ENCODE measurements at regions not wholly inside any gene's neighbourhood (a gene's known extent, or its start where the extent isn't known, plus 50 kb on each side); places are given as distances from the start of the nearest gene placed in this dataset.

DNA sequence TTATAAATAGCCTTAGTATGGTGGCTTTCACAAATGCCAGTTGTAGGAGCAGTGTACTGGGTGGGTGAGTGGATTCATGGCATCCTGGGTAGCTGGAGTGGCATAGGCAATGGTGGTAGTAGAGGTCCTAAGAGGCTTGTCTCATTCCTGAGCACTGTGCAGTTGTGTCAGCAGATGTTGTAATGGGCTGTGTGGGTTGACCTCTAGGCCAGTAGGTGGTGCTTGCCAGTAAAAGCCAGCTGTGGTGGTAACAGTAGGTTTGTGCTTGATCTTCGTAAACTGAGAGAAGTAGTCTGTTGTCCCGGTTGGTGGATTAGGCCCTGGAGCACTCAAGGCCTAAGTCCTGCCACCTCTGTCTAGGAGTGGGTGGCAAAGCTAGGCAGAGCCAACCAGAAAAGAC, 149.7 kb upstream of the SUCLG2 start:
- Histone ChIP-seq H3K9me3 (no peaks in the 10 kb centered on the region), H3K27me3 (no peaks in the 10 kb centered on the region), H3K36me3 (no peaks in the 10 kb centered on the region), H3K4me3 (no peak overlapping the region)
- no peak for DNase-seq

DNA sequence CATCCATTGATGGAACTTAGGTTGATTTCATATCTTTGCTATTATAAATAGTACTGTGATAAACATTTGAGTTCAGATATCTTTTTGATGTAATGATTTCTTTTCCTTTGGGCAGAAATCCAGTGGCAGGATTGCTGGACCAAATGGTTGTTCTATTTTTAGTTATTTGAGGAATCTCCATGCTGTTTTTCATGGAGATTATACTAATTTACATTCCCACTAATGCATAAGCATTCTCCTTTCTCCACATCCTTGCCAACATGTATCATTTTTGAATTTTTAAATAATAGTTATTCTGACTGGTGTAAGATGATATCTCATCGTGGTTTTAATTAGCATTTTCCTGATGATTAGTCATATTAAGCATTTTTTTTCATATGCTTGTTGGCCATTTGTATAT, 144.0 kb upstream of the SUCLG2 start:
- Histone ChIP-seq H3K4me3 (no peak overlapping the region), H3K9me3 (no peaks in the 10 kb centered on the region), H3K27me3 (no peaks in the 10 kb centered on the region), H3K36me3 (no peaks in the 10 kb centered on the region)
- DNase-seq, result no peak

DNA sequence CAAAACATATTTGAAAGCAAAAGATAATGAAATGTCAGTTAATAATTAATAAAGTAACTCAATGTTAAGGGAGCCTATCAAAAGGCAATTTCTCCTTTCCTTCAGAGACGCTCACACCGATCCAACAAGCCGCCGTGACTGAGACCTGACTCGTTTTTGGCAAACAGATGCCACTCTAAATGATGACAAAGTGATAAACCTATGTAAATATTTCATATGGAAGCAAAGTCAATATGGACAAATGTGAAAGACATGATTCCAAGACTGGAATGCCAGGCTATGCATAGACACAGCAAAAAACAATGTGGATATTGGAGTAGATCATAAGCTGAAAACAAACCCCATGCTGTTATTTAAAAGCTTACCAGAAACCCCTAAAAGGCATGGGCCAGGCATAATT, 137.2 kb upstream of the SUCLG2 start:
- no peaks in the 10 kb centered on the region for H3K9me3 ChIP-seq
- no peak for DNase-seq
- no peaks in the 10 kb centered on the region for H3K27me3 ChIP-seq
- no peaks in the 10 kb centered on the region for H3K36me3 ChIP-seq
- no peak overlapping the region for H3K4me3 ChIP-seq

DNA sequence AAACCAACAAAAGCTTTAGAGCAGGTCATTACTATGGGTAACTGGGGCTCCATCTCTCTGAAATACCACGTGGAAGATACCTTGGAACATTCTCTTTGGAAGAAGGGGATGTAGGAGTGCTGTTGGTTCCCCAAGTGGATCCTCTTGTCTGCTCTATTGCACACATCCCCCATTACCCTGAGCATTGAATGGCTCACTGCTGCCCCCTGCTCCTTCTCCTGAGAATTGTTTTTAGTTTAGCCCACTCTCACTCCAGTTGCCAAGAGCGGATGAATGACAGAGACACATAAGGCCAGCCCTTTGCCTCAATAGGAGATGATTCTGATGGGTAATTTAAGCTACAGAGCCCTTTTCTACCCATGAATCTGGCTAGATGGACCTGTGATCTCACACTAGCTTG, 135.6 kb upstream of the SUCLG2 start:
- peak; percentile 11 for DNase-seq
- no peaks in the 10 kb centered on the region for H3K27me3 ChIP-seq
- no peaks in the 10 kb centered on the region for H3K36me3 ChIP-seq
- H3K4me3 ChIP-seq, result no peak overlapping the region
- no peaks in the 10 kb centered on the region for H3K9me3 ChIP-seq

DNA sequence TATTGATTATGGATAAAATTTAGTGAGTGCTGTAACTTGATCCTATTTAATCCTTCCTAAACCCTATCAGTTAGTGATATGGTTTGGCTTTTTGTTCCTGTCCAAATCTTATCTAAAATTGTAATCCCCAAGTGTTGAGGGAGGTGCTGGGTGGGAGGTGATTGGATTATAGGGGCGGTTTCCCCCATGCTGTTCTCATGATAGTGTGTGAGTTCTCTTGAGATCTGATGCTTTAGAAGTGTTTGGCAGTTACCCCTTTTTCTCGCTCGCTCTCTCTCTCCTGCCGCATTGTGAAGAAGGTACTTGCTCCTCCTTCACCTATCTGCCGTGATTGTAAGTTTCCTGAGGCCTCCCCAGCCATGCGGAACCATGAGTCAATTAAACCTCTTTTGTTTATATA, 134.0 kb upstream of the SUCLG2 start:
- no peaks in the 10 kb centered on the region for H3K27me3 ChIP-seq
- no peak overlapping the region for H3K4me3 ChIP-seq
- DNase-seq, result no peak
- no peaks in the 10 kb centered on the region for H3K36me3 ChIP-seq
- H3K9me3 ChIP-seq, result no peaks in the 10 kb centered on the region

DNA sequence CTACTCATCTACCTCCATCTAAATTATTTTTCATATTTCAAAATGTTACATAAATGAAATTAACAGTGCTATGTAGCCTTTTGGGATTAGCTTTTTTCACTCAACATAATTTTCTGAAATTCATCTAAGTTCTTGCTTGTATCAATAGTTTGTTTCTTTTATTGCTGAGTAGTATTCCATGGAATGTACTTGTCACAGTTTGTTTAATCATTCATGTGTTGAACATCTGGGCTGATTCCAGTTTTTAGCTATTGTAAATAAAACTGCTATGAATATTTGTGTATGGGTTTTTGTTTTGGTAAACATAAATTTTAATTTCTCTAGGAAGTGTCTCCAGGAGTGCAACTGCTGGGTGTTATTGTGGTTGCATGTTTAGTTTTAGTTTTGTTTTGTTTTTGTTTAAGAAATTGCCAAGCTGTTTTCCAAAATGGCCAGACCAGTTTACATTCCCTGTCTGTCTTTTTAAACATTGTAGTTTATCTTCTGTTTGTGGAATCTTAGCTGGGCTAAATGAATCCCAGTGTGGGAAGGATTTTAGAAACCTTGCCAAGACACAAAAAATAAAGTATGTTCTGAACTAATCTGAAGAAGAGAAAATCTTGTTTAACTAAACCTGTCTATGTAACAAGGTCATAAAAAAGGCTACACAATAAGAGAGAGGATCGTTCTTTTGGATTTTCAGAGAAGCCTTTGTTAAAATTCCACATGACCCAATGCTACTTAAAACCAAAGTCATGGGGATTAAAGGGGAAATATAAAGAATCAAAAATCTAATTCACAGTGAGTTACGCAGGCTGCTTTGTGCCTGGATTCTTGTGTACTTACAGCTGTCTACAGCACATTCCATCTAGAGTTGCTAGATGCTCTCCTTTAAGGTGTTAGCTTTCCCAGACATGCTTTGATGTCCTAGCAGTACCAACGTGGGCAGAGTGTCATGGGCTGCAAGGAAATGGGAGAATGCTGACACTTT, 129.2 kb upstream of the SUCLG2 start:
- Histone ChIP-seq H3K27me3 (no peaks in the 10 kb centered on the region), H3K9me3 (no peaks in the 10 kb centered on the region), H3K36me3 (no peaks in the 10 kb centered on the region), H3K4me3 (no peak overlapping the region)
- DNase-seq, result no peak

DNA sequence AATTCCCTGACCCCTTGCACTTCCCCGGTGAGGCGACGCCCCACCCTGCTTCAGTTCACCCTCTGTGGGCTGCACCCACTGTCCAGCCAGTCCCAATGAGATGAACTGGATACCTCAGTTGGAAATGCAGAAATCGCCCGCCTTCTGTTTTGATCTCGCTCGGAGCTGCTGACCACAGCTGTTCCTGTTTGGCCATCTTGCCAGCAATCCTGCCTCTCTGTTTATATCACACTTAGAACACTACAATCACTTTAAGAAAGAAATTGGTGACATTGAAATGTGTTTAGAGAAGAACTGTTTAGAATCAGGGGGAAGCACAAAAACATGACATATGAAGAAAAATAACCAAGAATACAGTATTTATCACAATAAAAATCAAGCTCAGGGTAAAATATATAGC, 127.5 kb upstream of the SUCLG2 start:
- Histone ChIP-seq H3K9me3 (no peaks in the 10 kb centered on the region), H3K36me3 (no peaks in the 10 kb centered on the region), H3K27me3 (no peaks in the 10 kb centered on the region), H3K4me3 (no peak overlapping the region)
- no peak for DNase-seq

DNA sequence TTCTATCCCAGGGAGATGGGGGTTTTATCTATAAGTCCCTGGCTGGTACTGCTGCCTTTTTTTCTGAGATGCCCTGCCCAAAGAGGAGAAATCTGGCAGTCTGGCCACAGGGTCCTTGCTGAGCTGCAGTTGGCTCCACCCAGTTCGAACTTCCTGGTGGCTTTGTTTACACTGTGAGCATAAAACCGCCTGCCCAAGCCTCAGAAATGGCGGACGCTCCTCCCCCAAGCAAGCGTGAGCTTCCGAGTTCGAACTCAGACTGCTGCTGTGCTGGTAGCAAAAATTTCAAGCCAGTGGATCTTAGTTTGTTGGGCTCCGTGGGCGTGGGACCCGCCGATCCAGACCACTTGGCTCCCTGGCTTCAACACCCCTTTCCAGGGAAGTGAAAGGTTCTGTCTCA, 126.8 kb upstream of the SUCLG2 start:
- Histone ChIP-seq H3K36me3 (no peaks in the 10 kb centered on the region), H3K4me3 (no peak overlapping the region), H3K9me3 (no peaks in the 10 kb centered on the region), H3K27me3 (no peaks in the 10 kb centered on the region)
- no peak for DNase-seq

DNA sequence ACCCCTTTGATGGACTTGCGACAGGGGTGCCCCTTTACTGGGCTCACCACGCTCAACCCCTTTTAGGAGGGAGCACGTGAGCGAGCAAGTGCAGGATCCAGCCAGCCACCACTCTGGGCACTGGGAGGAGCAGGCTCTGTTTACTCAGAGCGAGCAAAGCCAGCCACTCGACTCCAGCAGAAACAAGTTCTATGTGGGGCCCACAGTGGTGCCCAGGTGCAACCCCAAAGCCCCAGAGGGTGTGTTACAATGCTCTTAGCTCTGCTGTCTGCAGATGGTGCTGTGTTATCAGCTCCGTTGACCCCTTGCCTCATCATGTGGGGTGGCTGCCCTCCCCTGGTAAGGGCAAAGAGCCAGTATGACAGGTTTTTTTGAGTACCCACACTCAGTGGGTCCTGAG, 120.3 kb upstream of the SUCLG2 start:
- Histone ChIP-seq H3K27me3 (no peaks in the 10 kb centered on the region), H3K36me3 (no peaks in the 10 kb centered on the region), H3K4me3 (no peak overlapping the region), H3K9me3 (no peaks in the 10 kb centered on the region)
- no peak for DNase-seq

DNA sequence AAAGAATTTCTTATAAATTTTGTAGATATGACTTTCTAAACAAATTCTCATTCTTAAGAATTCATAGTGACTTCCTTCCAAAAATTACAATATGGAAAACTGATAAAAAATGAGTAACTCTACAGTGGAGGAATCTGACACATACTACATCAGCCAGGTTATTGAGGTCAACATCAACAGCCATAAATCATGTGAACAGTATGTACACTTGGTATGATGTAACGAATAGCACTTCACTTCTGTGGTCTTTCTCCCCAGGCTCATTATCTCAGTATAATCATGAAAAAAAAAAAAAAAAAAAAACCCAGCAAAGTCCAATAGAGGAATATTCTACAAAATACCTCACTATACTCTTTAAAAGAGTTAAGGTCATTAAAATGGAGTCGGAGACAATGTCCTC, 111.2 kb upstream of the SUCLG2 start:
- Histone ChIP-seq H3K36me3 (no peaks in the 10 kb centered on the region), H3K4me3 (no peak overlapping the region)
- DNase-seq, result no peak

DNA sequence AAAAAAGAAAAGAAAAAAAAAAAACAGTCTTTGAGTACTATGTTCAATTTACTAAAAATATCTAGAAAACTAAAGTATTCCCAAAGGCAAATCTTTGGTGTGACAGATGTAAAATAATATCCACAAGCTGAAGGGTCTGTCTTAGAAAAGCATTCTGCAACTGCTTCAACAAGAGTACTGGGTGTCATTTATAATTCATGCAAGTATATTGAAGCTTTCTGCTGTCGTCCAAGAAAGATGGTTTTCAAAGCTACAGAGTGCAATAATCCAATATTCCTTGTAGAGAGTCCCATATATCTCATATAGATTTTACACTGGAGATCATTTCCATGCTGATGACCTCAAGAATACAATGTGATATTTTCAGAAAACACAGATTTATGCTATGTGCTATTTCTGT, 90.9 kb upstream of the SUCLG2 start:
- Histone ChIP-seq H3K27me3 (no peaks in the 10 kb centered on the region), H3K4me3 (no peak overlapping the region), H3K36me3 (no peaks in the 10 kb centered on the region), H3K9me3 (no peaks in the 10 kb centered on the region)
- DNase-seq, result no peak

More for the DNA sequence above, 111.2 kb upstream of the SUCLG2 start:
- no peaks in the 10 kb centered on the region for H3K27me3 ChIP-seq
- no peaks in the 10 kb centered on the region for H3K9me3 ChIP-seq

DNA sequence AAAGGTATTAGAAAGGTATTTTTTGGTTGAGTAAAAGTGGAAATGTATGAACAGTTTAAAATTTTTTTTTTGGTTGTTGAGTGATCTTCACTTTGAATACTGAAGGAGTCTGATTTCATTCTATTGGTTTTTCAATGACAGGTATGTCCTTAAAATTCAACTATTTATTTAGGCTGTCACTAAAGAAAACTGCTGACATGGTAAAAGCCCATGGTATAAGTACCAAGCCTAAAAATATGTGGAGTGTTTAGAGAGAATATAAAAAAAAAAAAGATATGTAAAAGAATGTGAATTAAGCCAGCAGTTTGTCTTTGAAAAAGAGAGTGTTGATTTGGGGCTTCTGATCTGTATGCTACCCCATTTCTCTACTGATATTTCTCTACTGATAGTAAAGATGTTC, 90.3 kb upstream of the SUCLG2 start:
- Histone ChIP-seq H3K27me3 (no peaks in the 10 kb centered on the region), H3K4me3 (no peak overlapping the region), H3K9me3 (no peaks in the 10 kb centered on the region), H3K36me3 (no peaks in the 10 kb centered on the region)
- no peak for DNase-seq

DNA sequence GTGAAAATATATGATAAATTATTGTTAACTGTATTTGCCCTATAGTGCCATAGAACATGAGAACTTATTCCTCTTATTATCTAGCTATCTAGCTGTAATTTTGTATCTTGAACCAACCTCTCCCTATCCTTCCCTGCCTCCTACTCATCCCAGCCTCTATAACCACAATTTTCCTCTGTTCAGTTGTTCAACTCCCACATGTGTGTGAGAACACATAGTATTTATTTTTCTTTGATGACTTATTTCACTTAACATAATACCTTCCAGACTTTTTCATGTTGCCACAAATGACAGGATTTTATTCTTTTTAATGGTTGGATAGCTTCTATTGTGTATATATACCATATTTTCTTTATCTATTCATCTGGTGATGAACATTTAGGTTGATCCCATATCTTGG, 85.4 kb upstream of the SUCLG2 start:
- no peak overlapping the region for H3K4me3 ChIP-seq
- no peaks in the 10 kb centered on the region for H3K9me3 ChIP-seq
- no peaks in the 10 kb centered on the region for H3K36me3 ChIP-seq
- no peak for DNase-seq
- H3K27me3 ChIP-seq, result no peaks in the 10 kb centered on the region

DNA sequence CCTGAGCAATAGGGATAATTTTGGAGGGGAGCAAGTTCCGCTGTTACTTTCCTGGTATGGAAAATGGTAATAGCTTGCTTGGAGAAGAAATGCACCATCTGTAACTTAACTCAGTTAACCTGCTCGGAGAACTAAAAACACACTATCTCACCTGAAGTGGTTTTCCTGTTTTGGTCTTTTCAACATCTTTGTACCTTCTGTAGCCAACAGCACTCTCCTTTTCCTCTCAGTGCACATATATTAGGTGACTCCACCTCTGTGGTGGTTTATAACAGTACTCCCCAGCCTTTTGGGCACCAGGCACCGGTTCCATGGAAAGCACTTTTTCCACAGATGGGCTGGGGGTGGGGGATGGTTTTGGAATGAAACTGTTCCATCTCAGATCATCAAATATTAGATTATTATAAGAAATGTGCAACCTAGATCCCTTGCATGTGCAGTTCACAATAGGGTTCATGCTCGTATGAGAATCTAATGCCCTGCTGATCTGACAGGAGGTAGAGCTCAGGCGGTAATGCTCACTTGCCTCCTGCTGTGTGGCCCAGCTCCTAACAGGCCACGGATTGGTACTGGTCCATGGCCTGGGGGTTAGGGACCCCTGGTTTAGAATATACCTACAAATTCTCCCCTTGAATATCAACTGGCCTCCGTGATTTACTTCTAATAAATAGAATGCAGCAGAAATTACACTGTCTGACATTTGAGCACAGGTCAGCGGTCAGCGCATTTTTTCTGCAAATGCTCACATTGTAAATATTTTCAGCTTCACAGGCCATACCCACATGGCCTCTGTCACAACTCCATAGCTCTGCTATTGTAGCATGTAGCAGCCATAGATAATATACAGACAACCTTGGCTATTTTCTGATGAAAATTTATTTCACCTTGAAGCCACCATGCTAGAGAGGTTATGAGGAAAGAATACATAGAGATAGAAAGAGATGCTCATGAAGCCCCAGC, 83.8 kb upstream of the SUCLG2 start:
- Histone ChIP-seq H3K9me3 (no peaks in the 10 kb centered on the region), H3K27me3 (no peaks in the 10 kb centered on the region), H3K4me3 (no peak overlapping the region), H3K36me3 (no peaks in the 10 kb centered on the region)
- DNase-seq, result no peak

DNA sequence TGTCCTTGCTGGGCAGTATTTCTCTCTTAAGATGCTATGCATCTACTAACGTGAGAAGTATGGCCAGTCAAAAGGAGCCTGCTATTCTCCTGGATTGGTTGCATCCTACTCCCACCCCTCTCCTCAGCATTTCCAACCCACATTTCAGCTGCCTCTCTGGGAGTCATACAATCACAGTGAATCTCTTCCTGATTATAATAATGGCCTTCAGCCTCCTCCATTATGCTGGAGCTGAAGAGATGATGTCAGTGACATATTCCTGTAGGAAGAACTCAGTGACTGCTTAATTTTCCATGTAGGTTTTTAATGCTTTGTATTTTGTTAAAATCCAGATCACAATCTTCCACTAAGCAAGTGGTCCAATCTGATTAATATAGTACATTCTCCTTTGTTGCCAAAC, 82.7 kb upstream of the SUCLG2 start:
- H3K27me3 ChIP-seq, result no peaks in the 10 kb centered on the region
- no peak overlapping the region for H3K4me3 ChIP-seq
- no peaks in the 10 kb centered on the region for H3K9me3 ChIP-seq
- no peaks in the 10 kb centered on the region for H3K36me3 ChIP-seq
- DNase-seq, result no peak

DNA sequence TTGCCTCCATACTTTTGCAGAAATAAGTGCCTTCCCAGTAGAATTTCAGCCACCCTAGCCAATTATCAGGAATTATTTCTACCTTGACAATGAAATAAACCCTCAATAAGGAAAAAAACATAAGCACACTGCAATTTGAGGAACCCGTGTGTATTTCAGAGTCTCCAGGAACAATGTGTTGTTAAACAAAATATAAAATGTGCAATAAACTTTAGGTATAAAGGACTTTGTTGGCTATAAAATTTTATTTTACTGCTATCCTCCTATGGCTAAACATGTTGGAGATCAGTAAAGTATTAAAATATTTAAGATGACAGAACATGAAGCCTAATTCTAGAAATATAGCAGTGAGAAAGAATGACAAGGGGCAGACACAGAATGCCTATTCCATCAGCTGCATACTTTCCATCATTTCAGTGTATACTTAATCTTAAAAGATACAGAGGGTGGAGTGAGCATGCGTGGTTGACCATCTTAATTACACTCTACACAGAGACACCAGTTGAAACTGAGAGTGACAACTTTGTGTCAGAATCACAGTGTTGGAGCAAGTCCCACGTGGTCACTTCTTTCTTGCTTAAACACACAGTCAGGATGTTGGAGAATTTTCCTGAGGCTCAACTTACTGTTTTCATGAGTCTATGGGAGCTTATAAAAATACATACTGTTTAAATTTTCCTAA, 79.0 kb upstream of the SUCLG2 start:
- Histone ChIP-seq H3K4me3 (no peak overlapping the region), H3K27me3 (no peaks in the 10 kb centered on the region), H3K36me3 (no peaks in the 10 kb centered on the region), H3K9me3 (no peaks in the 10 kb centered on the region)
- DNase-seq, result no peak

DNA sequence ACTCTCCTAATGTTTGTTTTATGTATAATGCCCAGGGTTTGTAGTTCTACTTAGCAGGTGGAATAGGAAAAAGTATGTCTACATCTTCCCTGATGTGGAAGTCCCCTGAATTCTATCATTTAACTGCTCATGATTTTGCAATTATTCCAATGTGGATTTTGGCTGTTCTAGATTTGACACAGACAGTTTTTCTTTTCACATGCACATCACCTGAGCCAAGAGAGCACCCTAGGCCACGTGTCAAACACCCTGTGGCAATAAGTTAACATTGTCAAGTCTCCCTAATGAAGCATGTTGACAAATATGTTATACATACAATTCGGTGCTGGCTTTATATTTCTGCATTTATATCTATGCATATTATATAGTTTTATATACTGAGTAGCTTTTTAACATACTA, 70.0 kb upstream of the SUCLG2 start:
- Histone ChIP-seq H3K4me3 (no peak overlapping the region), H3K9me3 (no peaks in the 10 kb centered on the region; the same call in 1 of the 2 replicates), H3K27me3 (no peaks in the 10 kb centered on the region), H3K36me3 (no peaks in the 10 kb centered on the region)
- DNase-seq, result no peak

Data from MG63 (cell line).